ENCODE measurements at regions not wholly inside any gene's neighbourhood (a gene's known extent, or its start where the extent isn't known, plus 50 kb on each side); places are given as distances from the start of the nearest gene placed in this dataset.
A peak's percentile ranks its signal among the peaks of the same experiment; 100 is the strongest.

DNA sequence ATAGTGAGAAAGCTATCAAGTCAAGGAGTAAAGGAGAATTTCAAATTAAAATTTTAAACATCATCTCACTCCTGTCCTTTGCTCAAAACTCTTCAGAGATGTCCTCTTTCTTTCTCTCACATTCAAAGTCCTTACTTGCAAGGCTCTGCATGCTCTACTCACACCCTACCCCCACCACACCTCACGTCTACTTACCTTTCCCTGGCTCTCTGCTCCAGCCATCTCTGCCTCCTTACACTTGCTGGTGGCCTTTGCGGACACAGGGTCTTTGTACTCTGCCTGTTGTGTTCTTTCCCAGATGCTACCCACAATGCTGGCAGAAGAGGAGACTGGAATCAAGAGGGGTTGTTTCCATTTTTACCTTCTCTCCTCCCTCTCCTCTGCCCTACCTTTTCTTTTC, 405.2 kb downstream of the INSC start:
- DNase-seq (ENCODE audit: extremely low read depth in 1 of 11, low read depth in 9 of 11, low spot score in 4 of 11): no peak

DNA sequence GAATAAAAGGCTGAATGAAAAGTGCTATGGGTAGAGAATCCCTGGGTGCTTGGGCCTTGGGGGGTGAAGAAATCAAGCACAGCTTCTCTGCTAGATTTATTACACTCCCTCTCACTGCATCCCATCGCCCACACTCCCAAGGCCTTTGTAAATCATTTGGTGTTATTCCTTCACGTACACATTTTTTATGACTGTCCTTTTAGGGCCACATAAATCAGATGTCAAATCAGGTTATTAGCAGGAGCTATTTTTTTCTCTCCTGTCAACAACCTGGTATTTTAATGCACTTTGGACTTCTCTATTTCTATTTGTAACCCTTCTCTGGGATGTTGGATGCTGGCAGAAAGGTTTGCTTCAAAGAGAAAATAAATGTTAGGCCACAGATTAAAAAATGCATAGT, 408.8 kb downstream of the INSC start:
- DNase-seq (ENCODE audit: extremely low read depth in 1 of 11, low read depth in 9 of 11, low spot score in 4 of 11): peak in 3 of 11 donors; percentile 4 to 10 (median 5)

DNA sequence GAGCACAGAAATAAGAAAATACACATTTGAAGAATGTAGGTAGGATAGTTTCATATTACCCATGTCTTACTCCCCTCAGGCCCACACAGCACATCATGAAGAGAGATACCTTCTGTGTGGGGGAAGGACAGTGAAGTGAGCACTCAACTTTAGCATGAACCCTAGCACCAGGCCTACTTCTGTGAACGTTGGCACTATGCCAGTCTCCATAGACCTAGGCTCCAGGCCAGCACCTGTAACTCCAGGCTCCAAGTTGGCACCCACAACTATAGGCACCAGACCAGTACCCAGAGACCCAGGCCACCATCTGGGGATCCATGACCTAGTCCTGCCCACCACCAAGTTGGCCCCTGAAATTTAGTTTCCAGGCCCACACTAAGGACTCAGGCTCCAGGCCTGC, 410.9 kb downstream of the INSC start:
- DNase-seq (ENCODE audit: extremely low read depth in 1 of 11, low read depth in 9 of 11, low spot score in 4 of 11): no peak

DNA sequence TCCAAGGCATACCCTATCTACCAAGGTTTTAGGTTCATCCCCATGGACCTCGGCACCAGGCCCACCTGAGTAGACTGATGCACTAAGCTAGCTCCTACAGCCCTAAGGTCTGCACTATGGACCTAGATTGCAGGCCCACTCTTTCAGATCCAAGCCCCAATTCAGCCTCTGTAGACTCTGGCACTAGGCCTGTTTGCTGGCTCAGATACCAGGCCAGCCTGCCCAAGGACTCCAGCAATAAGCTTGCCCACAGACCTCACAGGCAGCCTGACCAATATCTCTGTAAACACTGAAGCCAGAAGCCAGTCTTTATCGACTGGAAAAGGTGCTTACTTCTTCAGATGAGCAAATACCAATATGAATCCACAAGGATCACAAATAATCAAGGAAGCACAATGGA, 411.3 kb downstream of the INSC start:
- DNase-seq (ENCODE audit: extremely low read depth in 1 of 11, low read depth in 9 of 11, low spot score in 4 of 11): no peak

DNA sequence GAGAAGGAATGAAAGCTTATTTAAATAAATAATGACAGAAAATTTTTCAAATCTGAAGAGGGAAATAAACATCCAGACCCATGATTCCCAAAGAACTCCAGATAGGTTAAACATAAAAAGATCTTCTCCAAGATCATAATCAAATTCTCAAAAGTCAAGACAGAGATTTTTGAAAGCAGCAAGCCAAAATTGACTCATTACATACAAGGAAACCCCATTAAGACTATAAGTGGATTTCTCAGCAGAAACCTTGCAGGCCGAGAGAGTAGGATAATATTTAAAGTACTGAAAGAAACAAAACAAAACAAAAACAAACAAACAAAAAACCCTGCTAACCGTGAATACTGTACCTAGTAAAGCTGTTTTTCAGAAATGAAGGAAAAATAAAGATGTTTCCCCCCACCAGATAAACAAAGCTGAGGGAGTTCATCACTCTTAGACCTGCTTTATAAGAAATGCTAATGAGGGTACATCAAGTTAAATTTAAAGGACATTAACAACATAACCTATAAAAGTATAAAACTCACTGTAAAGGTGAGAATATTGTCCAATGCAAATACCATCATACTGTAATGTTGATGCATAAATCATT, 412.2 kb downstream of the INSC start:
- DNase-seq (ENCODE audit: extremely low read depth in 1 of 11, low read depth in 9 of 11, low spot score in 4 of 11): no peak

DNA sequence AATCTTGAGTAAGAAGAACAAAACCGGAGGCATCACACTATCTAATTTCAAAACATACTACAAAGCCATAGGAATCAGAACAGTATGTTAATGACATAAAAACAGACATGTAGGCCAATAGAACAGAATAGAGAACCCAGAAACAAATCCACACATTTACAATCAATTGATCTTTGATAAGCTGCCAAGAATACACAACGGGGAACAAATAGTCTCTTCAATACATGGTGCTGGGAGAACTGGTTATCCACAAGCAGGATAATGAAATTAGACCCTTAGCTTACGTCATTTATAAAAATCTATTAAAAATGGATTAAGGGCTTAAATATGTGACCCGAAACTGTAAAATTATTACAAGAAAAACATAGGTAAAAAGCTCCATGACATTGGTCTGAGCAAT, 417.7 kb downstream of the INSC start:
- no peak for DNase-seq (ENCODE audit: extremely low read depth in 1 of 11, low read depth in 9 of 11, low spot score in 4 of 11)

DNA sequence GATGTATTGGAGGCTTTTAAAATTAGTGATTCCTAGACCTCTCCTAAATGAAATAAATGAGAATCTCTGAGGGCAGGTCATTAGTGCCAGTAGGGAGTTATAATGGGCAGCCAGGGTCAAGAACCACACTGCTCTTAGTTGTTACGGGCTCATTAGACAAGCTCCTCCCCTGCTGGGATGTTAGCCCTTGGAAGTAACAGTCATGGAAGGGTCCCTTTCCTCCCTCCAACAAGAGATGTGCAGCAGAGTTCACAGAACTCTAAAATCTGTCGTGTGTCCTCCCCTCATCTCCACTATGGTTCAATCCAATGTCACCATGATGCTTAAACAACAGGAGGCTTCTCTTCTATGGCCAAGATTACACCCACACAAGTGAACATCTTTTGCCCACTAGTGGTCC, 419.5 kb downstream of the INSC start:
- DNase-seq (ENCODE audit: extremely low read depth in 1 of 11, low read depth in 9 of 11, low spot score in 4 of 11): no peak

DNA sequence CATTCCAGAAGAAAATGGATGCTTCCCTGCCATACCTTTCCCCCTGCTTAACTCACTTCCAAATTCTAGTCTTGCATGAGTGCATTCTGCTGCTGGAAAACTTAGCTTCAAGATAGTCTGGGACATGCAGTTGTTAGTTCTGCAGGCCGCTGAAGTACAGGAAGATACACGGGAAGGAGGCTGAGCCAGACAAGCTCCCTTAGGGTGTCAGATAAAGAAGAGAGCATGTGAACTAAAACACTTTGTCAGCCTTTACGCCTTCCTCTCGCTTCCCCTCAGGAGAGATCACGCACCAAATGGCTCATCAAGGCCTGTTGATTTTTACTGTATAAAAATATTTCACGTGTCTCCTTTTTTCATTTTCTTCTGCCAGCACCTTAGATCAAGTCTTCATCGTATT, 420.7 kb downstream of the INSC start:
- DNase-seq (ENCODE audit: extremely low read depth in 1 of 11, low read depth in 9 of 11, low spot score in 4 of 11): no peak

DNA sequence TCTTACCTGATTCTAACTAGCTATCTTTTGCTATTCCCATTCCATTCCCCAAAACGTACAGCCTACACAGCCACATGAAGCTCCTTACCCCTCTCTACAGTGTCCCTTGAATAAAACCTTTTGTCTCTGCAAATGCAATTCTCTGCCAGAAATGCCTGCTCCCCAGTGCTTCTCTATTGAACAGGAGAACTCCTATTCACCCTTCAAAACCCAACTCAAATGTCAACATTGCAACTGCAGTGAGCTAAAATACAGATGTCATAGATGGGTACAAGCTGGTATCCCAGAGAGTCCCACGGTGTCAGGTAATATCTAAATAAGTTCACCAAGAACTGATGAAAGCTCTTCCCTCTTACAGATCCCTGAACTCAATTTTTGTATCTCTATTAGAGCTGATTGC, 421.7 kb downstream of the INSC start:
- no peak for DNase-seq (ENCODE audit: extremely low read depth in 1 of 11, low read depth in 9 of 11, low spot score in 4 of 11)

DNA sequence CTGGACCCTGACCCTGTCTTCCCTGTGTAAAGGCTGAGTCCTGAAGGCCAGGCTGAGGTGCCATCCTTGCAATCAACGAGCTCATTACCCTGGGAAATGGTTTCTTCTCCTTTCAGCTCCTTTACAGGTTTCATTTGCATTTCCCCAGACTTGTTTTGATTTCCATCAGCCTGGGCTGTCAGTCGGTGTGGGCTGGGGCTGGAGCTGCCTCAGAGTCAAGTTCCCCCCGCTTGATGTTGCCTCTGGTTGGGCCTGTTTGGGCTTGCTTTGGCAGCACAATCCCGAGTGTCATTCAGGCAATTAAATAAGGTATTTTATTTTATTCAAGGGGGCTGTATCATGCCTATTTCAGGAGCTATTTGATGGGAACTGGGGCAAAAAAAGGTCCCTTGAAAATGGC, 424.9 kb downstream of the INSC start:
- no peak for DNase-seq (ENCODE audit: extremely low read depth in 1 of 11, low read depth in 9 of 11, low spot score in 4 of 11)

DNA sequence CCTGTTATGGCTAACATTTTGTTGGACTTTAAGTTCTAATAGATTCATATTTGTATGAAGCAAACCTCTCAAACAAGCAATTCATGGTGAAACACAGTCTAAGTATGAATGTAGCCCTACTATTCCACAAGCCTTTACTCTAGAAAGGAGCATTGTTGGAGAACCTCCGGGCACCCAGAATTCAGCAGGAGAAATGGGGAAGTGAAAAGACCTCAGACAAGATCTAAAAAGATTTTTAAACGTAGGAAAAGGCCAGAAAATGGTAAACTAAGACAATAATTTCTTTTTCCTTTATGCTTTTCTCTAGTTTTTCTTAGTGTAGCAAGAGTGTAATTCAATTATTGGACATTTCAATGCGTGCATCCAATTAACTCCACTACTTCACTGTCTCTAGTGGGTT, 426.4 kb downstream of the INSC start:
- DNase-seq (ENCODE audit: extremely low read depth in 1 of 11, low read depth in 9 of 11, low spot score in 4 of 11): no peak

DNA sequence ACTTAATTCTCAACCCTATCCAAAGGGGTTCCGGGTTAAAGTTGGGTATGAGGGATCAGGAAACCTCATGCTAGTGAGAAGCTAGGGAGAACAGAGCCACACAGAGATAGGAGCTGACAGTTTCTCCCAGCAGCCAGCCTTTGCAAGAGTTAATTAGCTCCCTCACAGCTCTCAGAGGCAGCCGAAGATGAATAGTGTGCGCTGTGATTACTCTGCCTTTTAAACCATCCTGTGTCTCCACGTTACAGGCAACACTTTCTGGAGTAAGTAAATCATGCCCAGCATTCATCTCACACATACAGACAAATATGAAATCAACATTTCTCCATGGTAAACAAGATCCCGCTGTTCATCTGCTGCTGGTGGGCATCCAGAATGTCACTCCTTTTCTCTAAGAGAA, 429.6 kb downstream of the INSC start:
- DNase-seq (ENCODE audit: extremely low read depth in 1 of 11, low read depth in 9 of 11, low spot score in 4 of 11): no peak

DNA sequence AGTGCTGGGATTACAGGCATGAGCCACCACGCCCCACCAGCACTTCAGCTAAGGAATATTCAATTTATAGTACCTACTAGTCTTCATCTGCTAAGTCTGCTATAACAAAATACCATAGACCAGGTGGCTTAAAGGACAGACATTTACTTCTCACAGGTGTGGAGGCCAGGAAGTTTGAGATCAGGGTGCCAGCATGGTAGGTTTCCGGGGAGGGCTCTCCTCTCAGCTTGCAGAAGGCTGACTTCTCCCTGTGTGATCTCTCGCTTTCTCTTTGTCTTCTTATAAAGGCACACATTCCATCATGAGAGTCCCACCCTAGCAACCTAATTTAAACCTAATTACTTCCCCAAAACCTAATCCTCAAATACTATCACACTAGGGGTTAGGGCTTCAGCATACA, 433.0 kb downstream of the INSC start:
- DNase-seq (ENCODE audit: extremely low read depth in 1 of 11, low read depth in 9 of 11, low spot score in 4 of 11): no peak

DNA sequence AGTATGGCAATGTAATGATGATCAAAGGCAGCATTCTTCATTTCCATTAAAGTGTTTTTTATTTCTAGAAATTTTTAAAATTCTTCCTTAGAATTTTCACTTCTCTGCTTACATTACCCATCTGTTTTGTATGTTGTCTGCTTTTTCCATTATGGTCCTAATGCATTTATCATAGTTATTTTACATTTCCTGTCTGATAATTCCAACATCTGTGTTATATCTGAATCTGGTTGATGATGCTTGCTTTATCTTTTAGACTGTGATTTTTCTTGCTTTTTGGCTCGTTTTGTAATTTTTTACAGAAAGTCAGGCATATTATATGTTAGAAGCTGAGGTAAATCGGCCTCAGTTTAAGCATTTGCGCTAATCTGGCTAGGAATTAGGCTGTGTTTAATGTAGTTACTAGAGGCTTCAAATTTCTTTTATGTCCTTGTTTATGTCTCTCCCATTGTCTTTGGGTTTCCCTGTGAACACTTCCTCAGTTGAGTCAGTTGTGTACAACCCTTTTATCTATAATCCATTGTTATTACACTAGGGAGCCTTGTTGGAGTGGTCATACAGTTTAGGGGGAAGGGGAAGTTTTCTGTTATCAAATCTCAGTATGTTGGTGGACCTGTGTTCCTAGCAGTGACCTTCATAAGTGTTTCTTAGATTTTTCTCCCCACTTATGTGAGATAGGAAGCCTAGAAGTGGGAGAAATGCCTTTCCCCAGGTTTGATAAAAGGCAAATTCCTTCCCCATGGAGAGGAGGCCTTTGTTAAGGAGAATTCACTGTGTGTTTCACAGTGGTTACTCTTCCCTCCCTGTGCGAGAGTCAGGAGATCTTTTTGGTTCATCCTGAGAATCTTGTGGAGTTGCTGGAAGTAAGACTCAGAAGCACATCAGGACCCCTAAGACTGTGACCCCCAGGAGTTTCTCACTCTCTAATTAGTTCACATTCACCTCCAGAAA, 437.5 kb downstream of the INSC start:
- no peak for DNase-seq (ENCODE audit: extremely low read depth in 1 of 11, low read depth in 9 of 11, low spot score in 4 of 11)

DNA sequence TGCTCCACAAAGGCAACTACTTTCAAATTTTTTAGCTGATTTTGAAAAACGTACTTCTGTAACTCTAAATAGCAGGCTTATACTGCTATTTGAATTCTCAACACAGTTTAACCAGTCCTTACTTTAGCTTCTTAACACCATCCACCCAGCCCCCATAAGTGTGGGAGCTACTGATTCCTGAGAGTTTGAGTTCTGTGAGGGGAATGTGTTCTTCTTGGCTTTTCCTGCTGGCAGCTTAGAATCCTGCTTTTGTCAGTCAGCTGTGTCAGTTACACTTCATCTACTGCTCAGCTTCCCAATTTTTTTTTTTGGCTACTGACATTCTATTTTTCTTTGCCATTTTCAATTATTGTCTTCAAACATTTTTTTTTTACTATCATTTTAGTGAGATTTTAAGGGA, 440.4 kb downstream of the INSC start:
- DNase-seq (ENCODE audit: extremely low read depth in 1 of 11, low read depth in 9 of 11, low spot score in 4 of 11): no peak

DNA sequence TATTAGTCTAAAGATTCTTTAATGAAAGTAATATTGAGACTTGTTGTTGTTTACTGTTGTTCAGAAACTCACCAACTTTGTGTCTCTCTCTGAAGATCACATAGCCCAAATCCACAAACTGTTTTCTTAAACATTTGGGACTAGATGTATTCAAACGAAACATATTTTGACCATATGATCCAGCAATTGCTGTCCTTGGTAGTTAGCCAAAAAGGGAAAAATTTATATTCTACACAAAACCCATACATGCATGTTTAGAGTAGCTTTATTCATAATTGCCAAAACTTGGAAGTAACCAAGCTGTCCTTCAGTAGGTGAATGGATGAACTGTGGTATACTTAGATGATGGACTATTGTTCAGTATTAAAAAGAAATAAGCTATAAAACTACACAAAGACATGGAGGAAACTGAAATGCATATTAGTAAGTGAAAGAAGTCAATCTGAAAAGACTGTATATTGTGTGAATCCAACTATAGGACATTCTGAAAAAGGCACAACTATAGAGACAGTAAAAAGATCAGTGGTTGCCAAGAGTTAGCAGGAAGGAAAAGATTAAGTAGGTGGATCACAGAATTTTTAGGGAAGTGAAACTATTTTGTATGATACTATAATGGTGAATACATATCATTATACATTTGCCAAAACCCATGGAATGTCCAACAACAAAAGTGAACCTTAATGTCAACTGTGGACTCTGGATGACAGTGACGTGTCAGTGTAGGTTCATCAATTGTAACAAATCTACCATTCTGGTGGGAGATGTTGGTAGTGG, 442.9 kb downstream of the INSC start:
- no peak for DNase-seq (ENCODE audit: extremely low read depth in 1 of 11, low read depth in 9 of 11, low spot score in 4 of 11)

DNA sequence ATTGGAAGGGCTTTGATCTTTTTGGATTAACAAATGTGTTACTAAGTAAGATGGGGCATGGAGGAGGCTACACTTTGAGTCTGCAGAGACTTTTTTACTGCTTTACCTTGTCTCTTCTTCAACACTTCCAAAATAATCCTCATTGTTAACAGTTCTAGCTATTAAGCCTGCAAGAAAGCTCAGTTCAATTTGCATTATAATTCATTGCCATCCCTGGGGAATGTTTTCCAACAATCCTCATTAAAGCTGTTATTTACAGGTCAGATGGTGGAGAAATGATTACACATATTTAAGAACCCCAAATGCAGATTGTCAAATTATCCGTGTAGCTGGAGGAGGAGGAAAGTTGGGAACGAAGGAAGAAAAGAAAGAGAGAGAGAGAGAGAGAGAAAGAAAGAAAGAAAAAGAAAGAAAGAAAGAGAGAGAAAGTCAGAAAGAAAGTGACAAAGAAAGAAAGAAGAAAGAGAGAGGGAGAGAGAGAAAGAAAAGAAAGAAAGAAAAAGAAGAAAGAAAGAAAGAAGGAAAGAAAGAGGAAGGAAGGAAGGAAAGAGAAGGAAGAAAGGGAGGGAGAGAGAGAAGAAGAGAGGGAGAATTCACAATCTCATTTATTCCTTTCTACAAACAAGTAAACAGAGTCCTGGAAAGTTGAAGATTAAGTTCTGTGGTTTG, 443.9 kb downstream of the INSC start:
- DNase-seq (ENCODE audit: extremely low read depth in 1 of 11, low read depth in 9 of 11, low spot score in 4 of 11): no peak

DNA sequence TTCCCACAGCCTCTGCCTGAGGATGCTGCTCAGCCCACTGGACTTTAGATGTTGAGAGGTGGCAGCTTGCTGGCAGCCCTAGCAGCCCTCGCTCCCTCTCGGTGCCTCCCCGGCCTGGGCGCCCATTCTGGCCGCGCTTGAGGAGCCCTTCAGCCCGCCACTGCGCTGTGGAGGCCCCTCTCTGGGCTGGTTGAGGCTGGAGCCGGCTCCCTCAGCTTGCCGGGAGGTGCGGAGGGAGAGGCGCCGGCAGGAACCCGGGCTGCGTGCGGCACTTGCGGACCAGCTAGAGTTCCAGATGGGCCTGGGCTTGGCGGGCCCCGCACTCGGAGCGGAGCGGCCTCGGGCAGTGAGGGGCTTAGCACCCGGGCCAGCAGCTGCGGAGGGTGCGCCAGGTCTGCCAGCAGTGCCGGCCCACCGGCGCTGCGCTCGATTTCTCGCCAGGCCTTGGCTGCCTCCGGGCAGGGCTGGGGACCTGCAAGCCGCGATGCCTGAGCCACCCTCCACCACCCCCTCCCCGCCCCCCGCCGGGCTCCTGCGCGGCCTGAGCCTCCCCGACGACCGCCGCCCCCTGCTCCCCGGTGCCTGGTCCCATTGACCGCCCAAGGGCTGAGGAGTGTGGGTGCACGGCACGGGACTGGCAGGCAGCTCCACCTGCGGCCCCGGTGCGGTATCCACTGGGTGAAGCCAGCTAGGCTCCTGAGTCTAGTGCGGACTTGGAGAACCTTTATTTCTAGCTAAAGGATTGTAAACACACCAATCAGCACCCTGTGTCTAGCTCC, 446.2 kb downstream of the INSC start:
- DNase-seq (ENCODE audit: extremely low read depth in 1 of 11, low read depth in 9 of 11, low spot score in 4 of 11): no peak

DNA sequence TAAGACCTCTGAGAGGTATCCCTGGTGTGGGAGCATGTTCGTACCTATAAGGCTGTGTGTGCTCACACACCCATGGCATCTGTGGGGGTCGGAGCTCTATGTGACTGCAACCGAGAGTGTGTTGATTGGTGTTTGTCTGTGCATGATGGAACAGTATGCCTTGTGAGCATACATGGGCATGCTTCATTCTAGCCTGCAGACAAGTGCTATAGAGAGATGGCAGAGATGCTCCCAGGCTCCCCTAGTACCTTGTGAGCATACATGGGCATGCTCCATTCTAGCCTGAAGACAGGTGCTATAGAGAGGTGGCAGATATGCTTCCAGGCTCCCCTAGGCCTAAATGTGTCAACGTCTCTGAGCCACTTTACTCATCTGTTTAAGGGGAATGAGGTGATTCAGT, 447.5 kb downstream of the INSC start:
- no peak for DNase-seq (ENCODE audit: extremely low read depth in 1 of 11, low read depth in 9 of 11, low spot score in 4 of 11)
